ENCODE measurements at regions not wholly inside any gene's neighbourhood (a gene's known extent, or its start where the extent isn't known, plus 50 kb on each side); places are given as distances from the start of the nearest gene placed in this dataset.
"Not testable (repeated sequence)": the region's sequence is repeated elsewhere in the genome, so short reads cannot be mapped to it uniquely, and the experiment has no call there.

DNA sequence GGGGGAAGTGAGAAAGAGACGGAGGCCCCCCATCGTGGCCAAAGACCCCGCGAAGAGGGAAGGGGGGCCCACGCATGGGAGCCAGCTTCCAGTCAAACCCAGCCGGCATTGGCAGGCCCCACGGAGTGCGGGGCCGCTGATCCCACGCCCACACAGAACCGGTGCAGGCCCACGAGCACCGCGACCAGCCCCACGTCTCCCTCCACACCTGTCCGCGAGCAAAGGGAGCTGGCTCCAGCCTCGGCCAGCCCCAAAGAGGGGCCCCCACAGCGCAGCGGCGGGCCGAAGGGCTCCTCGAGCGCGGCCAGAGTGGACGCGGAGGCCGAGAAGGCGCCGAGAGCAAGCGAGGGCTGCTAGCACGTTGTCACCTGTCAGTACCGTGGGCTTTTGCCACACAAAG lies 125.0 kb upstream of the TWIST2 start:
- DNase-seq (ENCODE audit: low read depth in 2 of 2), result no peak

DNA sequence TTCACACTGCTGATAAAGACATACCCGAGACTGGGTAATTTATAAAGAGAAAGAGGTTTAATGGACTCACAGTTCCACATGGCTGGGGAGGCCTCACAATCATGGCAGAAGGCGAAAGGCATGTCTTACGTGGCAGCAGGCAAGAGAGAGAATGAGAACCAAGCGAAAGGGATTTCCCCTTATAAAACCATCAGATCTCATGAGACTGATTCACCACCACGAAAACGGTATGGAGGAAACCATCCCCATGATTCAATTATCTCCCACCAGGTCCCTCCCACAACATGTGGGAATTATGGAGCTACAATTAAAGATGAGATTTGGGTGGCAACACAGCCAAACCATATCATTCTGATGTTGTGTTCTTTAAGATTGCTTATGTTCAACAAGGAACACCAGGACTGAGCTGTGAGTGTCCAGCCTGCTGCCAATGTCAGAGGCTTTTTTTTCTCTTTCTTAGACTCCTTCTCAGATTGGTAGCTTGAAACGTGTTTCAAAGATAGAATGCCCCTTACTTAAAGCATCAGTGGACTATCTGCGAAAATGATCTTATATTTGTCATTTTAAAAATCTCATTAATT lies 124.1 kb upstream of the TWIST2 start:
- DNase-seq (ENCODE audit: low read depth in 2 of 2), result not testable (repeated sequence)

DNA sequence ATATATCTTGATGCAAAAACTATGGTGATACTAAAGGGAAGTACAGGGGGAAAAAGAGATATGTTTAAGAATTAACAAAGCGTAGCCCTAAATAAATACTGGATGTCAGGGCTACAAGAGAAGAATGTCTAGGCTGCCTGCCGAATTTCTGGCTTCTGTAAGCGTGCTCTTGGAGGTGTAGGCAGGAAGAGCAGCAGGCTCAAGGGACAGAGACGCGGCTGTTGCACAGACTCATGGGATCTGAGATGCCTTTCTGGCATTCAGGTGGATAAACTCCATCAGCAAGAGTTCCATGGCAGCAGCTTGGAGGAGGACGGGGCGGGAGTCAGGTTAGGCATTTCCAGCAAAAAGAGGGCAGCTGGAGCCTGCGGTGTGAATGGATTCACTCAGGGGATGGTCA lies 123.2 kb upstream of the TWIST2 start:
- DNase-seq (ENCODE audit: low read depth in 2 of 2), result no peak

DNA sequence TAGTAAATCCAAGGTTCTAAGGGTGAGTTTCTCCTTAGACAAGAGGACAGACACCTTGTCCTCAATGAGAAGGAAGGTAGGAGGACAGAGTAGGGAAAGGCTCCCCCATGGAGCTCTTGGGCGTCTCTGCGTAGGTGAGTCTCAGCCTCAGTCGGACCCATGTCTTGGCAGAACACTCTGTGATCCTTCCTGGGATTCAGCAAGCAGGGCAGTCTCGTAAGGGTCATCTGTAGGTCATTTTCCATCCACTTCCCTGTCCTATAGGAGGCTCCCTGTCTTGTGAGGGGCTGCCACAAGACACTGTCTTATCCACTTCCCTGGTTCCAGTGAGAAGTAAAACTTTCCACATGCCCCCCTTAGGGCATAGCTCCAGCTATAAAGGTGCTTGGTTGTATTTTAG lies 122.6 kb upstream of the TWIST2 start:
- no peak for DNase-seq (ENCODE audit: low read depth in 2 of 2)

DNA sequence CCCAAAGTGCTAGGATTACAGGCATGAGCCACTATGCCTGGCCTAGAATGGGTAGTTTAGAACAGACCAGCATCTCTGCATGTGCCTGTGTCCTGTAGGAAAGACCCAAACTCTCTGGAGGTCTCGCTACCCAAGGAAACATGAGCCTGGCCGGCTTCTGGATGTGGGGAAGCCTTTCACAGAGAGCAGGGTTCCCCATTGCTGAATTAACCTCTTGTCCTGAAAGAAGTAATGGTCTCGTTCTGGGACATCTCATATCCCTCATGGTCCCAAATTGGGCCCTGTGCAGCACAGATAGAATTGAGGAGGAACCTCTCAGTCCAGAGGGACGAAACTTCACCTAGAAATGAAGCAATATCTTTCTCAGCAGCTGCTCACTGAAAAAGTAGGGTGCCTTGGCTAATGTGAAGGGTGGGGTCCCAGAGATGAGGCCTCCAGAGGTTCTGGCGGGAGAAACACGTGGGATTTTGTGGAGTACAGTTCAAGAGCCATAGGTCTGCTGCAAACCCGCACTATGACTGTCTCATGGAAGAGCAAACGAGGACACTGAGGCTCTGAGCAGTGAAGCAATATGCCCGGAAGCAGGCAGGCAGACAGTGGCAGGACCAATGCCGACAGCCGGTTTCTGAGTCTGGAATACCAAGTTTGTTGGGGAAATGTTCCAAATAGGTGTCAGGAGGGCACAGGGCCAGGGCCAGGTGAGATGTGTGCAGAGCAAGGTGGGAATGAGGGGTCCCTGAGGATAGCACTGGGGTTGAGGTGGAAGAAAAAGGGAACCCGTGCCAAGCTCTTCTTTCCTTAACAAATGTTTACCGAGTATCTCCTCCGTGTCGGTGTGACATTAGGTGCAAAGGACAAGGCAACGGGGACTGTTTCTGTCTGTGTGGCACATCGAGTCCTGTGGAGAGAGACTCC lies 121.0 kb upstream of the TWIST2 start:
- no peak for DNase-seq (ENCODE audit: low read depth in 2 of 2)

DNA sequence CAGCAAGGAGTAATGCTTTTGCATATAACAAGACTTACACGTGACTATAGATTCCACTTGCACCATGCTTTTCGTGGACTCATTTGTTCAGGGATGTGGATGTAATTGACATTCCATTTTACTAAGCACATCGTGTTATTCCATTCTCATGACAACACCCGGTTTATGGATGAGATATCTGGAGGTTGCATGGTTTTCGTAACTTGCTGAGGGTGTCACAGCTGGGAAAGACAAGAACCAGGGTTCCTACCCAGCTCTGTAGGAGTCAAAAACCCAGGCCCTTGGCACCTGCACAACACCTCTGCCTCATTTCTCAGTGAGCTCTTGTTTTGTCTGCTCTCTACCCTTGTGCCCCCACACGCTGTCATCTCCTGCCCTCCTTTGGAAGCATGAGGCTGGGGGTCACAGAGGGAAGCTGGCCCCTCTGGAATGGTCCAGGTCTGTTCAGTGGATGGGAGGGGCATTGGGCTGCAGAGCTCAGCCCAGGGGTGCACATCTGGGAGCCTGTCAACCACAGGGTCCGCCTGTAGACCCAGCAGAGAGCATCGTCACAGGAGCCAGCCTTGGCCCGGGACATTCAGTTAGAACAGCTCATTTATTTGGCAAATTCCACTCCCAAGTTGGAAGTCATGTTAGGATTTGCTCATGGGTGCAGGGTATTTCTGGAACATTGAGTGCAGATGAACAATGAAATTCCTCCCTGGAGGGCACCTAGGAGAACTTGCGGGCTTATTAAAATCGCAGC lies 120.1 kb upstream of the TWIST2 start:
- no peak for DNase-seq (ENCODE audit: low read depth in 2 of 2)

DNA sequence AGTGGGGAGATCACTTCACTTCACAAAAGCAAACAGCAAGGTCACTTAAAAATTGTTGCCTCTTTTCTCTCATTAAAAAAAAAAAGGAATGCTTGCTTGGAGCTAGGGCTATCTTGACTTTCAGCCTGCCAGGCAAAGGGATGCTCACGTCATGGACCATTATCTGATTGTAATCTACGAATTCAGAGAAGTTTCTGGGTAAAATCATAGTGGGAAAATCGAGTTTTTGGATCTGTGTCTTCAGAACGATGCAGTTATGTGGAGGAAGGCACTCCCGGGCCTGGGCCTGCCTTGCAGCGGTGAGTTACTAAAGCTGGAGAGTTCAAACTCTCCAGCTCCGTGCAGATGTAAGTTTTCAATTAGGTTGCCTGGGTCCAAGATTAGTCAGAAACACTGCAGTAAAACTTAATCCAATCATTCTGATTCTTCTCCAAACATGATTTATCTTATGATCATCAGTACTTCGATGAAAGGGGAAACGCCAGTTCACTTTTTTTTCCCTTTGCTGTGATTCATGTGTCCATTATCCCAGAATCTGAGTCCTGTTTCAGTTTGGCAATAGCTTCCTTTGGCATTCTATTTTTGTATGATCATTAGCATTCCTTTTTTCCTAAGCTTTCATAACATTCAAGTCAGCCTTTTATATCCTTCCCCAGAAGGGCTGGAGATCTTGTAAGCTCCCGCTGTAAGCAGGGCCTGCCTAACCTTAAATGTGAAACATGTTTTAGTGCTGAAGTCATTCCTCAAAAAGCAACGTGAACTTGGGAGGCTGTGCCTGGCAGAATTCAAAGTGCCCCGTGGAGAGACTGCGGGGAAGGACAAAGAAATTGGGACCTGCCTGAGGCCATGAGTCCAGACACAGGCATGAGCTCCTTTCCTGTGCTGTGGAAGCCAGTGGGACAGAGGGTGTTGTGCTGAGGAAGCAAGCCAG lies 119.3 kb upstream of the TWIST2 start:
- no peak for DNase-seq (ENCODE audit: low read depth in 2 of 2)

DNA sequence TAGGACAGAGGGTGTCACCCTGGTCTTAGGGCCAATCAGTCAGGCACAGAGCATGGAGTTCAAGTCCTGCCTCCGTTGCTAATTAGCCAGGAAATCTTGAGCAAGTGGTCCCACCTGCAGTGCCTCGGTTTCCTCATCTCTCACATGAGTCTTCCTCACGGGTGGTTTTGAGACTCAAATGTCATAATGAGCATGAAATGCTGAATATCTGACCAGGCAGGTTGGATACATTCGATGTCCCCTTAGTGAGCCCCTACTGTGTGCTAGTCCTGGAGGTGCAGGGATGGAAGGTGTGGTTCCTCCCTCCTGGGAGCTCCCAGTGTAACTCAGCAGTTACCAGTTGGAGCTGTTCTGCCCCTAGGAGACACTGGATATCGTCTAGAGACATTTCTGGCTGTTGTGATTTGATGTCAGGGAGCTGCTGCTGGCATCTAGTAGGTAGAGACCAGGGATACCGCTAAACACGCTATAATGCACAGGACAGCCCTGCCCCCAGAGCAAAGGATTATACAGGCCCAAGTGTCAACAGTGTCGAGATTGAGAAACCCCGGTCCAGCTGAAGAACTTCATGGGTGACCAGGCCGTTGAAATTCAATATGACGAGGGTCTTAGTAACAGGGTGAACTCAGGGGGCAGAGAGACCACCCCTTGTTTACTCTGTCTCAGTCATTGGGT lies 118.5 kb upstream of the TWIST2 start:
- DNase-seq (ENCODE audit: low read depth in 2 of 2), result no peak

DNA sequence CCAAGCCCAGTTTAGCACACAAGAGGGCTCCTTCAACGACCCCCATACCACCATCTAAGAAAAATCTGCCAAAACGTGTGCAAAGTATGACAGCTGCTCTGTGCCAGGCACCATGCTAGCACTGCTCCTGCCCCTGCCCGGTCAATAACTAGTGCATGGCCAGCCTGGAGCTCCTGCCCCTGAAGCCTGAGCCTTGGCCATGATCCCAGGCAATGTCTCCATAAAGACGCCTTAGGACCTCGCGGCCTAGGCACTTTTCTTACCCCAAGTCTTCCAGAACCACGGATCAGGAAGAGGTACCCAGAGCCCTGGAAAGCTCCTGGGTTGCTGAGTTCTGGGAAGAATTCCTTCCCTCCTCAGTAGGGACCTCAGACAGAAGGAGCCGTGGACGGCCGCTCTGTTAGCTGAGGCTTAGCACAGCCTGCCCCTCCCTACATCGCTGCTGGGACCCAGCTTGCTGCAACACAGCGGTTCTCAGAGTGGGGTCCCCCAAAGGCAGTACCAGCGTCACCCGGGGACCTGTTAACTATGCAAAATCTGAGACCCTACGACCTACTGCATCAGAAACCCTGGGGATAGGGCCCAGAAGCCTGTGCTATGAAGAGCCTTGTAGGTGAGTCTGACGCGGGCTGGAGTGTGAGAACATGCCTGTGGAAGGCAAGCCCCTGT lies 117.8 kb upstream of the TWIST2 start:
- no peak for DNase-seq (ENCODE audit: low read depth in 2 of 2)

DNA sequence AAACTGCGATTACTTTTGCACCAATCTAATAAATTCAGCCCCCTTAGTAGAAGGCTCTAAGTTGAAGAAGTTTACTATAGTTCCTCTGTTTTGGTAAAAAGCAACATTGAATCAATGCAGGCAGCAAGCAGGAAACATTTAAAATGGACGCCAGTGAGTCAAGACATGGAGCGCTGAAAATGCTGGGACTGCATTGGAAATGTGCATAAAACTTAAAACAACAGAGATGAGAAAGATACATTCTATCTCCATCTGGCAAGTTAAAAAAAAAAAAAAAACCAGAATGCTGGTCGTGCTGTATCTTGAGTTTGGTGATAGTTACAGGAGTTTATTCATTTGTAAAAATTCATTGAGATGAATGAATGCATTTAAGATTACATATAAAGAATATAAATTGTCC lies 117.0 kb upstream of the TWIST2 start:
- no peak for DNase-seq (ENCODE audit: low read depth in 2 of 2)

DNA sequence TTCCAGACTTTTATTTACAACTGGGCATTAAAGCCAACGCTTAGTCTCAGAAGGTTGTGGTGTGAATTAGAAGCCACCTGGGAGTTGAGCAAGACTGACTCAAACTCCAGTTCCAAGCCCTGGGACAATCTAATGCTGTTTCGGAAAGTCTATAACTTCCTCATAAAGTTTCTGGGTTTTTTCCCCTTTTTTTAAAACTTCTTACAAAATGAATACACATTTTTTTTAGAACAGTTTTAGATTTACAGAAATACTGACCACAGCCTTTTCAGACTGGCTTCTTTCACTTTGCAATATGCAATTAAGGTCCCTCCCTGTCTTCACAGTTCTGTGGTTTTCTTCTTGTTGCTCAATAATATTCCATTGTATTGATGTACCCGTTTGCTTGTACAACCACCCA lies 115.9 kb upstream of the TWIST2 start:
- DNase-seq (ENCODE audit: low read depth in 2 of 2), result no peak

DNA sequence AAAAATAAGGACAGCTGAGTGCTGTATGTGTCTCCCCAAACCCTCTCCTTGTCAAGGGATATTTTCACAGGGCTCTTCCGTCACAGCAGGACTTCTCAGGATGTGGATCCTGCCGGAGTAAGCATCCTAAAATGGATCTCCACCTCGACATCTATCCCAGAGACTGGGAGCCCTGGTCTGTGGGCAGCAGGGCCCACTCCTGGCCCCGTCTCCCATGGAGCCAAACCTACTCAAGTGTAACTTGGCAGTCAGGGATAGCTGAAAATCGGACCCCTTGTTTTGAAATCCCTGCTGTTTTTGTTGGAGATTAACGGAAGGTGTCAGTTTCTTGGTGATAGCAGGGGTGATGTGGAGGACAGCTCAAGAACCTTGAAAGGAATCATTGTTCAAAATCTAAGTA lies 109.0 kb upstream of the TWIST2 start:
- DNase-seq (ENCODE audit: low read depth in 2 of 2), result no peak

DNA sequence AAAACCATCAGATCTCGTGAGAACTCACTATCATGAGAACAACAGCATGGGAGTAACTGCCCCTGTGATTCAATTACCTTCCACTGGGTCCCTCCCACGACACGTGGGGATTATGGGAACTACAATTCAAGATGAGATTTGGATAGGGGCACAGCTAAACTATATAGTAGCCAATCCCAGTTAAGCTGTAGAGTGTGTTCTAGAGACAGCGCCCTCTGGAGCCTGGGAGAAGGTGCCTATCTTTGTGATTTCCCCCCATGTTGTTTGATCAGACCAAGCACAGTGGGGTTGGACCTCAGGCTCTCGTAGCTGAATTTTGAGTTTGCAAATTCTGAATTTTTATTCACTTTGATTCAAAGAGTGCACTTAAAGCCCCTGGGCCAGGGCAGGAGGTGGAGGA lies 108.2 kb upstream of the TWIST2 start:
- DNase-seq (ENCODE audit: low read depth in 2 of 2), result no peak

DNA sequence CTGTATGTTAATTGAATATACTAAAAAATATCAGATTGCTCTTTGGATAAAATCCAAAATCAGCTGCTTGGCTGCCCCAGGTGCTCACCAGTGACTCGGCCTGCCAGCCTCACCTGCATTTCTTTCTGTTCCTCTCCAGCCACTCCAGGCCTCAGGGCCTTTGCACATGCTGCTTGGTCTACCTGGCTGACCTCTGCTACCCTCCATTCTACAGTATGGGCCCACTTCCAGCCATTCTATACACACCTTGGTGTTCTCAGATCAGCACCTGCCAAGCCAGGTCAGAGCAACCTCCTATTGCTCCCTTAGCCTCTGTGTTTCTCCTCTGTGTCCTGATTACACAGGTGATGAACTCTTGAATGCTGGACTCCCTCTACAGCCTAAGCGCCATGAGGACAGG lies 106.6 kb upstream of the TWIST2 start:
- DNase-seq (ENCODE audit: low read depth in 2 of 2), result no peak

DNA sequence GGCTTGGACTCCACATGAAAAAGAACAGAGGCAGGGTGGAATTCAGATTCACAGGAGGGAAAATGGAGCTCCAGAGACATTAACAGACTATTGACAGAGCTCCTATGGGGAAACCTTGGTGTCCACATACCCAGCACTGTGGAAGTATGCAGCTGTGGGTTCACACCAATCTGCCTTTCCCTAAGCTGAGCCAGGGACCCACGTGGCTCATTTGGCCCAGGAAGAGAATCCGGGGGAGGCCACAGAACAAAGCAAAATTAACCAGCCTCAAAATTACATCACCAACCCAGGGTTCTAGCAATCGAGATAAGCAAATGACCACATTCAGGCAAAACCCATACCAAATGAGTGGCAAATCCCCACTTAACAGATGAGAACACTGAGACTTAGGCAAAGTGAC lies 105.8 kb upstream of the TWIST2 start:
- DNase-seq (ENCODE audit: low read depth in 2 of 2), result no peak

DNA sequence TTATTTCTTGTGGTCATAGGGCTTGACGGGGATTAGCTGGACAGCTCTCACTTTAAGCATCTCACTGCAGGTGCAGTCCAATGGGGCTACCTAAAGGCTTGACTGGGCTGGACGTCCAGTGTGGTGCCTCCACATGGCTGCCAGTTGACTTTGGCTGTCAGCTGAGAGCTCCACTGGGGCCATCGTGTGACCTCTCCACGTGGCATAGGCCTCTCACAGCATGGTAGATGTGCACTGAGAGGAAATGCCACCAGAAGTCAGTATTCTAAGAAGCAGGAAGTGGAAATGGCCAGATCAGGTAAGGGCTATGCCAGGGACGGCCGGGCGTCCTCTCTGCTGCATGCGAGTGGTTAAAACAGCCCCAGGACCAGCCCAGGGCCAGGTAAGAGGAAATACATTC lies 105.2 kb upstream of the TWIST2 start:
- no peak for DNase-seq (ENCODE audit: low read depth in 2 of 2)

DNA sequence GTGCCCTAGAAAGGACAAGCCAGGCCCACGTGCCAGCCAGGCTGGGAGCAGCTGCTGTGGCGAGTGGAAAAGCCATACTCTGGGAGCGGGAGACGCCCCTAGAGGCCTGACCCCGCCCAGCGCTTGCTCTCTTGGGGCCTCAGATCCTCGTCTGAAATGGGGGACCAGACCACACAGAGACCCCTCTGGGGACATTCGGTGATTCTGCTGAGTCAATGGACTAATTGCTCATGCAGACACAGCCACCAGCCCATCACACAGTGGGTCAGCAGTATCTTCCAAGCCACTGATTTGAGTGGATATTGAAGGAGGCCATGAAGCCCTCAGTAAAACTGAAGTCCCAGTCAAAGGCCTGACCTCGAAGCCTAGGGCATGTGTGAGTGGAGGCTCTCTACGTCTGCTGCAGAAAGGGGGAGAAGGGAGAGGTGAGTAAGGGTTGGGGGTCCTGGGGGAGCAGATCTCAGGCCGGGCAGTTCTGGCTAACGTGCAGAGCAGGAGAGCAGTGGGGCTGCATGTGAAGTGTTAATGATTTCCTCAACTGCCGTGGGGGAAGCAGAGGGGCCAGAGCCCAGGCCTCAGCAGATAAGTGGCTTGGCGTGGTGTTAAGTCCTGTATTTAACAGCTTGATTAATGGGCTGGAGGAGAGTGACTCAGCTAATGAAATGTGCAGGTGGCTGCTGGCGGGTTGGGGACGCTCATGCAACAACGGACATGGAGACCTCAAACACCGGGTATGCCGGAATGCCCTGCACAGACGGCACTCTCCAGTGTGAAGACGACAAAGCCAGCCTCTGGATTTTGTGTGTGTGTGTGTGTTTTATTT lies 104.4 kb upstream of the TWIST2 start:
- no peak for DNase-seq (ENCODE audit: low read depth in 2 of 2)

DNA sequence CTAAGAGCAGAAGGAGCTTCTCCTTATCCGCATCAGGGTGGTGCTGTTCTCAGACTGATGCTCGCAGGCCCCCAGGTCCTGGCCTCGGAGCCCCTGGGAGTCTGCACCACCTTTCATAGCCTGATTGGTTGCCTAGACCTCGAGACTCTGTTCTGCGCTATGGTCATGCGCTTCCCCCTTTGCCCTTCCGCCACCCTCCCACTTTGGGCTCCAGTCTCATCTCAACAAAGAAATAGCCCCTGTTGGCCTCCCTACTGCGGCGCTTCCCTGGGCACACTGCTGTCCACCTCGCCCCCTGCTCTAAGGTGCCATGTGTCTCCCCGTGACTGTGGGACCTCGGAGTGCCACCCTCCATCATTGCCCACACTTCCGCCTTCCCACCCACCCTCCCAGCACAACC lies 102.9 kb upstream of the TWIST2 start:
- DNase-seq (ENCODE audit: low read depth in 2 of 2), result no peak

DNA sequence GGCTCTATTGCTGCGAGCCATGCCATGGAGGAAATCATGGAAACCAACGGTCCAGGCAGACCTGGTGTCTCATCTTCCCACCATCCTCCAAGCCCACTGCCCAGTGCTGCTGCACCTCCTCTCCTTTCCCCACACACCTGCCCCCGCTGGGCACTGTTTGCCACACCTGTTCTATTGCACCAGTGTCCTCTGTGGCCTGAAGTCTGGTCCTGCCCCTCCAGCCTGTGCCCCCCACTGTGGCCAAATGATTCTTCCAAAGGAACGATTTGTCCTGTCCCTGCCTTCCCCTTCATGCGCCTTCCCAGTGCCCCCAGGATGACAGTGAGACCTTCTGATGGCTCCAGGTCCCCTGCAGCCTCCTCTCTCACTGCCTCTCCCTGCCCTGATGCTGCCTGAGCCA lies 101.9 kb upstream of the TWIST2 start:
- no peak for DNase-seq (ENCODE audit: low read depth in 2 of 2)

DNA sequence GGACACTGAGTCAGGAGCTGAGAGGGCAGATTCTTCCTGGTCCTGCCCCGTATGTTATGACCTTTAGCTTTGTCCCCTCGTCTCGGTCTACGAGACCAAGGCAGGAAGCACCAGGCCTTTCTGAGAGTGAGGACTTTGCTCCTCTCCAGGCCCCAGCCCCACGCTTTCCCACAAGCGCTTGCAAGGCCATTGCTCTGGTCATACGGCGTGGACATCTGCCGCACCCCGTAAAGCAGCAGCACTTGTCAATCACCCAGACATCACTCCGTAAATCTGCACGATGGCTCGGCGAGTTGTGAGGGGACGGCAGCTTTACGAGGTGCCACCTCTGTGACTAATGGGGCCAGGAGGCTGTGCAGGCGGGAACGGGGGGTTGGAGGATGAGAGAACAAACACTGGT lies 100.8 kb upstream of the TWIST2 start:
- no peak for DNase-seq (ENCODE audit: low read depth in 2 of 2)

All from stimulated activated CD4-positive, alpha-beta T cell treated with anti-CD3 and anti-CD28 coated beads, Interleukin-12 subunit alpha, Interleukin-12 subunit beta, amount 100 ng/mL, for 24 hours (primary cell).